SK-N-MC (cell line): ENCODE measurements at regions not wholly inside any gene's neighbourhood (a gene's known extent, or its start where the extent isn't known, plus 50 kb on each side); places are given as distances from the start of the nearest gene placed in this dataset.

ENCODE experiments used
- DNase-seq: peaks from one replicate; pipeline ENCODE4 v3.0.0-alpha.2; 2011; ENCODE audit warnings: low read depth, low spot score
- H3K27ac ChIP-seq: fragments of 200-600 bp; sonication (generic); 2 replicates; pipeline ENCODE4 v1.5.1; 2016; ENCODE audit warnings: mixed run types
- H3K36me3 ChIP-seq: fragments of 200-600 bp; sonication (generic); 2 replicates; pipeline ENCODE4 v1.6.1; 2017; ENCODE audit warnings: antibody characterized with exemption, low read length, mixed read lengths; ENCODE audit not compliant: insufficient read depth
- H3K4me3 ChIP-seq: fragments of 200-600 bp; sonication (generic); 2 replicates; pipeline ENCODE4 v1.5.1; 2016
- H3K9ac ChIP-seq: fragments of 200-600 bp; sonication (generic); 2 replicates; pipeline ENCODE4 v1.8.0; 2017; ENCODE audit warnings: mixed run types, mixed read lengths; ENCODE audit not compliant: insufficient read length
- H3K9me3 ChIP-seq: fragments of 200-600 bp; sonication (generic); 2 replicates; pipeline ENCODE4 v1.6.1; 2017; ENCODE audit warnings: low read depth, mild to moderate bottlenecking, antibody characterized with exemption, low read length, moderate library complexity, mixed read lengths
- EZH2 ChIP-seq: fragments of 200-600 bp; sonication (generic); IDR thresholded peaks from one replicate; pipeline ENCODE4 v1.6.1; 2017; ENCODE audit warnings: antibody characterized with exemption
- FOXP2 ChIP-seq: optimal IDR thresholded peaks from 2 replicates; pipeline ENCODE3; 2011; ENCODE audit warnings: mild to moderate bottlenecking, moderate library complexity; ENCODE audit not compliant: insufficient read depth; ENCODE audit errors: extremely low read length, control extremely low read depth
- POLR2AphosphoS5 ChIP-seq: IDR thresholded peaks from 2 replicates; pipeline ENCODE4 v1.6.1; 2012; ENCODE audit warnings: mild to moderate bottlenecking, low read depth, low read length, borderline replicate concordance

DNA sequence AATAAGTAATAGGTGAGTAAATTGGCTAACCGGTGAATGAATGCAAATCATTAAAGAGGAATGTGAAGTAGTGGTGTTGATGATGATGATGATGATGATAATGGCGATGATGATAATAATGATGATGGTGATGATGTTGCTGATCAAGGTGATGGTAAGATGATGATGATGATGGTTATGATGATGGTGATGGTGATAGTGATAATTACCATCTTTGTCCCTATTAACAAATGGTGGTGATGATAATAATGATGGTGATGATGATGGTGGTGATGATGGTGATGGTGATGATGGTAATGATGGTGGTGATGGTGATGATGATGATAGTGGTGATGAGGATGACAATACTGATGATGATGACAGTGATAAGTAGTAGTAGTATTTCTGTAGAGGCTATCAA is 452.6 kb downstream of the ZNF536 start:
- Histone ChIP-seq H3K4me3 (no peak overlapping the region), H3K36me3 (no peaks in the 10 kb centered on the region), H3K27ac (no peak overlapping the region)

DNA sequence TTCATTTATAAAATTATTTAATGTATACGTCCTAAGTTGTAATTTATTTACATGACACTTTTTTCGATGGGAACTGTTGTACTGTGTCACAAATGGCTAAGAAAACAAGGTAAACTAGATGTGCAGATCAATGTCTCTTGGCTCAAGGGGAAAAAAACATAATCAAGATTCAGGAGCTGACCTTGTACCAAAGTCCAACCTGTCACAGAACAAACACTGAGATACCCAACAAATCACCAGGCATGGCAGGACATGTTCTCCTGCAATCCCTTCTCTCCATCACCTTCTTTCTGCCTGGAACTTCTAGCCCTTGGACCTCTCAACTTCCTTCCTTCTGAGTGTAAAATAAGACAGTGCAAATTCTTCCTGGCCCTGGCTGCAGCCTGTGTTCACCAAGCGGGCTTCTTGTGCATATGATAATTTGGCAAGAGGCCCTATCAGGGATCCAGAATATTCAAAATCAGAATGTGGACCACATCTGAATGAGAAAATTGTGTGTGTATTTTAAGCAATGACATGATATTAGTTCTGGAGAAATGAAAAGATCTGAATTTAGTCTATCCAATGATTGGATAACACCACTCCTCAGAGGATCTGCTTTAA is 445.9 kb downstream of the ZNF536 start:
- no peak overlapping the region for H3K9ac ChIP-seq
- no peaks in the 10 kb centered on the region for H3K36me3 ChIP-seq
- no peak for TF ChIP-seq FOXP2
- no peak for TF ChIP-seq EZH2
- TF ChIP-seq POLR2AphosphoS5: no peak
- no peak overlapping the region for H3K27ac ChIP-seq
- H3K9me3 ChIP-seq: no peaks in the 10 kb centered on the region
- H3K4me3 ChIP-seq: no peak overlapping the region
- no peak for DNase-seq

More for the DNA sequence above, 452.6 kb downstream of the ZNF536 start:
- TF ChIP-seq FOXP2 (no peak), POLR2AphosphoS5 (no peak), EZH2 (no peak)
- no peak overlapping the region for H3K9ac ChIP-seq
- no peak for DNase-seq
- H3K9me3 ChIP-seq: no peaks in the 10 kb centered on the region

DNA sequence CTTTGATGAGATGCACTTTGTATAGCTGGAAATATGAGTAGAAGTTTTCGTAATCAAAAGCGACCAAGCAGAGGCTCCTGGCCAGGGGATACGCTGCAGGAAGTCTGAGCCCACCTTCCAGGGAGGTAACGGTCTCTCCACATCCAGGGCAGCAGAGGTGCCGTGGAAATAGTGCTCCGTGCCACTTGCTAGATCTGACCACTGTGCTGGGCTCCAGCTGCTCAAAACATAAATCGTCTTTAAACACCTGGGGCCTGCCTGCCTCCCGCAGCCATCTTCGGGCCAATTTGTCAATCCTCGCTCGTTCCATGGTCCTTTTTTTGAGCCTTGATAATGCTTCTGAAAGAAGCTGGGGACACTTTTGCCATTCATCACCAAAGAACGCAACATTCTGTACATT is 445.0 kb downstream of the ZNF536 start:
- DNase-seq: no peak
- Histone ChIP-seq H3K4me3 (no peak overlapping the region), H3K36me3 (no peaks in the 10 kb centered on the region), H3K9me3 (no peaks in the 10 kb centered on the region), H3K9ac (no peak overlapping the region), H3K27ac (no peak overlapping the region)
- TF ChIP-seq POLR2AphosphoS5 (no peak), FOXP2 (no peak), EZH2 (no peak)

DNA sequence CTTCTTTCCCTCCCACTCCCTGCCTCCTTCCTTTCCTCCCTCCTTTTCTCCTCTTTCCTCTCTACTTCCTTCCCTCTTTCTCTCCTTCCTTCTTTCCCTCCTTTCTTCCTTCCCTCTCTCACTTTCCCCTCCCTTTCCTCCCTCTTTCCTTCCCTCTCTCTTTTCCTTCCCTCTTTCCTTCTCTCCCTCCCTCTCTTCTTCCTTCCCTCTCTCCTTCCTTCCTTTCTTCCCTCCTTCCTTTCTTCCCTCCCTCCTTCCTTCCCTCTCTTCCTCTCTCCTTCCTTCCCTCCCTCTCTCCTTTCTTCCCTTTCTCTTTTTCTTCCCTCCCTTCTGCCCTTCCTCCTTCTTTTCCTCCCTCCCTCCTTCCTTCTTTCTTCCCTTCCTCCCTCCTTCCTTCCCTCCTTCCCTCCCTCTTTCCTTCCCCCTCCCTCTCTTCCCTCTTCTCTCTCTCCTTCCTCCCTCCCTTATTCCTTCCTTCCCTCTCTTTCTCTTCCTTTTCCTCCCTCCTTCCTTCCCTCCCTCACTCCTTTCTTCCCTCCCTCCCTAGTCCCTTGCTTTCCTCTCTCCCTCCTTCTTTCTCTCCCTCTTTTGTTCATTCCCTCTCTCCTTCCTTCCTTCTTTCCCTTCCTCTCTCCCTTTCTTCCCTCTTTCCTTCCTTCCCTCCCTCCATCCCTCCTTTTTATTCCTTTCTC is 443.9 kb downstream of the ZNF536 start:
- Histone ChIP-seq H3K36me3 (no peaks in the 10 kb centered on the region), H3K9me3 (no peaks in the 10 kb centered on the region), H3K9ac (no peak overlapping the region), H3K27ac (no peak overlapping the region), H3K4me3 (no peak overlapping the region)
- TF ChIP-seq FOXP2: no peak
- TF ChIP-seq POLR2AphosphoS5: no peak
- TF ChIP-seq EZH2: no peak
- DNase-seq: no peak

GRCh38 chr19:30812099-30812678 is 440.0 kb downstream of the ZNF536 start:
- Histone ChIP-seq H3K27ac (no peak overlapping the region), H3K36me3 (no peaks in the 10 kb centered on the region), H3K9me3 (0 out of 2 replicates have a peak, but pooled peaks cover 3% of the 10 kb centered on the region), H3K4me3 (no peak overlapping the region), H3K9ac (no peak overlapping the region)
- DNase-seq: no peak
- TF ChIP-seq FOXP2: no peak

DNA sequence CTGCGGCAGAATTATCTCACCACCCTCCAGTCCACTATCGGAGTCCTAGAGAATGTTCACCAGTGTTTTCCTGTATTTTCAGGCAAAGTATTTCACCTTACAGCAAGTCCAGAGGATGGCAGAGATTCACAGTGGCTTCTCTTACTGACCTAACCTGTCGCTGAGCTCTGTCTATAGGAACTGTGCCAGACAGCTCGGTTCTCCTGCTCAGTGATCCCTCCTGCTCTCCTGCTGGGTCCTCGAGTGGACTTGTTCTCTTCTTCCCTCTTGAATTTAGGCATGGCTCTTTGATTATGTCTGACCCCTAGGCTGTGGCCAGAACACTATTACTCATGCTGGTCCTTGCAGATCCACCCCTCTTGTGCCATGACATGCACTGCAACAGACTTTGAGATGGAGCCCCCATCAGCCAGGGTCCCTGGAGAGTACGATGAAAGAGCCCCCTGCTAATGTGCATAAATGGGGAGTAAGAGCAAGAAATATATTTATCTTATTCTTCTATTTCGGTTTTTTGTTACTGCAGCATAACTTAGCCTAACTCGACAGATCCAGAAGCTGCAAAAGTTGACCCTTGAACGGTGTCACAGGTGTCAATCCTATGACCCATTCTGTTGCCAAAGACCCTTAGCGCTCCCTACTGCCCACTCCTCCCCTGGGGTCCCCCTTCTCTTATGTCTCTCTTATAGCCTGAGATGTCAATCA is 439.4 kb downstream of the ZNF536 start:
- no peak overlapping the region for H3K4me3 ChIP-seq
- TF ChIP-seq POLR2AphosphoS5 (no peak), EZH2 (no peak), FOXP2 (no peak)
- H3K27ac ChIP-seq: no peak overlapping the region
- no peaks in the 10 kb centered on the region for H3K36me3 ChIP-seq
- DNase-seq: no peak
- 0 out of 2 replicates have a peak, but pooled peaks cover 3% of the 10 kb centered on the region for H3K9me3 ChIP-seq
- H3K9ac ChIP-seq: no peak overlapping the region

DNA sequence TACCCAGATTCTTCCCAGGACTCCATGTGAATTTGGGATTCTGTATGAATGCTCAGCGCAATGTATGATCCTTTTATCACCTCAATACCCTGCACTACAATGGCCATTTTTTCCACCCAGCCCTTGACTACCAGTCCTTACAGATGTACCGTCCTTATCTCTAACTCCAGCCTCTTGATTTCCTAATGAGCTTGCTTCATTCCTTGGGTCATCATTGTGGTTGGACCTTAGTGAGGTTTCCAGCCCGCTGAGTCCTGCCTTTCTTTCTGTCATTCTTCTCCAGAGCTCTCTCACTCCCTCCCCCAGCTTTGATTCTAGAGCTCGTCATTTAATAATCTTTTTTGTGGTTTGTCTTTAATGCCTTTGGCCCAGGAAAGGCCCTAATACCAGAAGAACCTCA is 438.5 kb downstream of the ZNF536 start:
- H3K9ac ChIP-seq: no peak overlapping the region
- no peak overlapping the region for H3K27ac ChIP-seq
- no peaks in the 10 kb centered on the region for H3K36me3 ChIP-seq
- DNase-seq: no peak
- no peak for TF ChIP-seq EZH2
- no peak for TF ChIP-seq POLR2AphosphoS5
- TF ChIP-seq FOXP2: no peak
- 0 out of 2 replicates have a peak, but pooled peaks cover 3% of the 10 kb centered on the region for H3K9me3 ChIP-seq
- no peak overlapping the region for H3K4me3 ChIP-seq

- H3K36me3 ChIP-seq: no peaks in the 10 kb centered on the region
- H3K9ac ChIP-seq: no peak overlapping the region
- no peak for TF ChIP-seq FOXP2
- no peak for TF ChIP-seq POLR2AphosphoS5
- no peak for TF ChIP-seq EZH2
- no peak overlapping the region for H3K4me3 ChIP-seq
- H3K9me3 ChIP-seq: 0 out of 2 replicates have a peak, but pooled peaks cover 3% of the 10 kb centered on the region
- H3K27ac ChIP-seq: no peak overlapping the region
- no peak for DNase-seq
Observed at GRCh38 chr19:30807278-30807677, 435.1 kb downstream of the ZNF536 start.
